ENCODE measurements at regions not wholly inside any gene's neighbourhood (a gene's known extent, or its start where the extent isn't known, plus 50 kb on each side); places are given as distances from the start of the nearest gene placed in this dataset.

DNA sequence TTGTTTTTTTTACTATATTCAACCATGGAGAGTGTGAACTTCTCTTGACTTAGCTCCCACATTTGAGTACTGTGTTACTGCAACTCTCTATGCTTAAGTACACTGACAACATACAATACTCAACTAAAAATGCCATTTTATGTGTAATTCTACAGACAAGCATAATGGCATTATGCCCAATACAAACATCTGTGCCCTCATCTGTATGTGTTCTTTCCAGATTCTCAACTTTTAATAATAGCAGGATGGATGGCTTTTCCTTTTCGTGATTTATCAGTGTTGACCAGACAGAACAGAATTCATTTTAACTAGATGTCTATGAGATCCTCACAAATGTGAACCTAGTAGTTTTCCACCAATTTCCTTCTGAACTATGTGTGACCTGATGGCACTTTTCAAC lies 84.2 kb upstream of the MARCKS start:
- no peak overlapping the region for H3K27ac Mint-ChIP-seq
- H3K9me3 Mint-ChIP-seq = no peaks in the 10 kb centered on the region
- peaks cover 6% of the 10 kb centered on the region for H3K4me1 Mint-ChIP-seq
- H3K4me3 Mint-ChIP-seq = no peak overlapping the region
- ChIA-PET POLR2A (no interaction called here), CTCF (no interaction called here)
- TF ChIP-seq, protein P1, sequence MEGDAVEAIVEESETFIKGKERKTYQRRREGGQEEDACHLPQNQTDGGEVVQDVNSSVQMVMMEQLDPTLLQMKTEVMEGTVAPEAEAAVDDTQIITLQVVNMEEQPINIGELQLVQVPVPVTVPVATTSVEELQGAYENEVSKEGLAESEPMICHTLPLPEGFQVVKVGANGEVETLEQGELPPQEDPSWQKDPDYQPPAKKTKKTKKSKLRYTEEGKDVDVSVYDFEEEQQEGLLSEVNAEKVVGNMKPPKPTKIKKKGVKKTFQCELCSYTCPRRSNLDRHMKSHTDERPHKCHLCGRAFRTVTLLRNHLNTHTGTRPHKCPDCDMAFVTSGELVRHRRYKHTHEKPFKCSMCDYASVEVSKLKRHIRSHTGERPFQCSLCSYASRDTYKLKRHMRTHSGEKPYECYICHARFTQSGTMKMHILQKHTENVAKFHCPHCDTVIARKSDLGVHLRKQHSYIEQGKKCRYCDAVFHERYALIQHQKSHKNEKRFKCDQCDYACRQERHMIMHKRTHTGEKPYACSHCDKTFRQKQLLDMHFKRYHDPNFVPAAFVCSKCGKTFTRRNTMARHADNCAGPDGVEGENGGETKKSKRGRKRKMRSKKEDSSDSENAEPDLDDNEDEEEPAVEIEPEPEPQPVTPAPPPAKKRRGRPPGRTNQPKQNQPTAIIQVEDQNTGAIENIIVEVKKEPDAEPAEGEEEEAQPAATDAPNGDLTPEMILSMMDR (IDR thresholded peaks at IDR 0.05) = no peak
- no peak for DNase-seq
- H3K27me3 Mint-ChIP-seq = no peaks in the 10 kb centered on the region
- ATAC-seq (ENCODE audit: low read depth) = no peak
- H3K36me3 Mint-ChIP-seq (ENCODE audit: low read depth) = no peaks in the 10 kb centered on the region
- intact Hi-C loops (cut with micrococcal nuclease) = no loop called here

DNA sequence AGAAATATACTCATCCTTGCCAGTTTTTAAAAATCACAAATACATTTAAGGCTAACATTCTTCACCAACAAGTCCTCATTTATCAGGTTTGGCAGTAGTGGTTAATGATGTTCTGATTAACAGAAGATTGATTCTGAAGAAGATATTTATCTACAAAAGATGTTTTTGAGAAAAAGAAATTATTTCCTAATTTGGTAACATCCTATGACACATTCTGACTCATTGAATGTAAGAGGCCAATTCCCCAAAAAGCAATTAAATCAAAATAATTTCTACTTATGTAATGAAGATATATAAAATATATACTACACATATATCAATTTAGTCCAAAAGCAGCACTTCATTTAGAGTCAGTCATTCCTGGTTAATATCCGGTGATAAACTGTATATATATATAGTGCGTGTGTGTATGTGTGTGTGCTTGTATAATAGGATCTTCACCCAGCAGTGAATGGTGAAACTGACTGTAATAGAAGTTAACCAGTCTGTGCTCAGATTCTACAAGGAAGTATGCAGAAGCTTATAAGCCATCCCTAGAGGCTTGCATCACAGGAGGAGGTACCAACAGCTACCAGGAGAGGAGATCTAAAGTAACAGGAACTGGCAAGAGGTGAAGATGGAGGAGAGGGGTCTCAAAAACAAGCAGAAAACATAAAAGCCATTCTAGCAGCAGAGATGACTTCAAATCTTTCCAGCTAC lies 82.9 kb upstream of the MARCKS start:
- ChIA-PET POLR2A (interaction anchor here (0.7 to 1.0 kb wide), 2 partner anchors 138 to 143 kb away, joined by 3 to 4 read pairs; no protein-coding TSS in a partner anchor), CTCF (interaction anchor here (1.2 kb wide), 1 partner anchor 85 kb away, joined by 5 read pairs; no protein-coding TSS in a partner anchor)
- no peak for DNase-seq
- no peaks in the 10 kb centered on the region for H3K36me3 Mint-ChIP-seq (ENCODE audit: low read depth)
- no peak overlapping the region for H3K4me3 Mint-ChIP-seq
- H3K4me1 Mint-ChIP-seq = peaks cover 6% of the 10 kb centered on the region
- intact Hi-C loops (cut with micrococcal nuclease) = loop anchor here (2.0 kb wide), 1 partner anchor 35 kb away; no protein-coding TSS in a partner anchor
- peak overlapping the region; percentile 2 for H3K27ac Mint-ChIP-seq
- peak; percentile 83 for ATAC-seq (ENCODE audit: low read depth)
- TF ChIP-seq, protein P1 (IDR thresholded peaks at IDR 0.05) = no peak
- no peaks in the 10 kb centered on the region for H3K9me3 Mint-ChIP-seq
- H3K27me3 Mint-ChIP-seq = no peaks in the 10 kb centered on the region

DNA sequence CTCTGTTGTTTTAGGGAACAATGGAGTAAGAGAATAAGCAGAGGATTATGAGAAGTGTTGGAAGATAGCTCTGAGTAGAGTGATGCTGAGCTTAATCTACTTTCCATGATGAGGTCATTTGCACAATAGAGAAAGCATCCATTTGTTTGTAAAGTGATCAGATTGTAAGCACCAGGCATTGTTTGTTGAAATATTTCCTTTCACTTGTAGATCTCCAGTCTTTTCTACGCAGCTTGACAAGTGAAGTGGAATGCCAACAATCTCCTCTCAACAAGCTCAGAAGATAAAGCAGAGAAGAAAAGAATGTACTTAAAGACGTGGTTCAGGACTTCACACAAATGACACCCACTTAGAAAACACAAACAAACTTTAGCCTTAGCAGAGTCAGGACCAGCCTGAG lies 80.1 kb upstream of the MARCKS start:
- DNase-seq (no peak), ATAC-seq (ENCODE audit: low read depth) (no peak)
- ChIA-PET CTCF (no interaction called here), POLR2A (no interaction called here)
- Mint-ChIP-seq H3K4me3 (no peak overlapping the region), H3K36me3 (ENCODE audit: low read depth) (no peaks in the 10 kb centered on the region), H3K27me3 (no peaks in the 10 kb centered on the region), H3K27ac (no peak overlapping the region), H3K9me3 (no peaks in the 10 kb centered on the region), H3K4me1 (peaks cover 14% of the 10 kb centered on the region)
- intact Hi-C loops (cut with micrococcal nuclease) = no loop called here
- TF ChIP-seq, protein P1 (IDR thresholded peaks at IDR 0.05) = no peak

DNA sequence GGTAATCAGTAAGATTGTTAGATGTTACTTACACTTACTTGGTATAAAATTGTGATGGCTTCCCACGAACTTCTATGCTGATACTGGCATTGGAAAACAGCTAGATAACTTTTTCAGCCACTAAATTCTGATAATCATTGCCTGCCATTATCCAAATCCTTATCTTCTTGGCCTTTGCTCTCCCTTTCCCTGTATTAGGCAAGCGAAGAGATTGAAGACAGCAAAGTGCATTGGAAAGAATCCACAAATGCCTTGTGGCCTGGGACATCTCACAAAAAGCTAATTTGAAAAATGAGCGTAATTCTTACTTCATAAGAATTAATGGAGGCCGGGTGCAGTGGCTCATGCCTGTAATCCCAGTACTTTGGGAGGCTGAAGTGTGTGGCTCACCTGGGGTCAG lies 79.5 kb upstream of the MARCKS start:
- H3K4me1 Mint-ChIP-seq = peaks cover 14% of the 10 kb centered on the region
- ChIA-PET POLR2A (no interaction called here), CTCF (no interaction called here)
- no peak overlapping the region for H3K27ac Mint-ChIP-seq
- TF ChIP-seq, protein P1 (IDR thresholded peaks at IDR 0.05) = no peak
- H3K36me3 Mint-ChIP-seq (ENCODE audit: low read depth) = no peaks in the 10 kb centered on the region
- no peaks in the 10 kb centered on the region for H3K9me3 Mint-ChIP-seq
- ATAC-seq (ENCODE audit: low read depth) (no peak), DNase-seq (no peak)
- H3K4me3 Mint-ChIP-seq = no peak overlapping the region
- no peaks in the 10 kb centered on the region for H3K27me3 Mint-ChIP-seq
- intact Hi-C loops (cut with micrococcal nuclease) = no loop called here

DNA sequence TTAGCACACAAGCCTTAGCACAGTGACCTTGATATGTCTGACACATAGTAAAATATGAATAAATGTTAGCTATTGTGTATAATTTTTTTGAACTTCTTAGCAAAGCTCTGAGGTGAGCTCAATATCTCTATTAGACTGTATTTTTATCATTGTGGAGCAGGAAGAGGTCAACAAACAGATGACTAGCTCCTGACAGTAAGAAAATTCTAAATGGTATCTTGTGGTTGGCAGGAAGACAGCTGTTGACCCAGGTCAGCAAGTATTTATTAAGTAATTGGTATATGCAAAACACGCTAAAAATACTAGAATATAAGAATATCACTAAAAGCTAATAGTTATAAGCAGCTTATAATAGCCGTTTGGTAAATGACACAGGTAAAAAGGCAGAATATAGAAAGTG lies 77.5 kb upstream of the MARCKS start:
- CTCF ChIA-PET = no interaction called here
- H3K4me3 Mint-ChIP-seq = no peak overlapping the region

More for the DNA sequence above, 77.5 kb upstream of the MARCKS start:
- H3K27ac Mint-ChIP-seq = no peak overlapping the region
- no peaks in the 10 kb centered on the region for H3K9me3 Mint-ChIP-seq
- intact Hi-C loops (cut with micrococcal nuclease) = no loop called here
- no peaks in the 10 kb centered on the region for H3K27me3 Mint-ChIP-seq
- ATAC-seq (ENCODE audit: low read depth) = no peak
- POLR2A ChIA-PET = no interaction called here
- peaks cover 10% of the 10 kb centered on the region for H3K4me1 Mint-ChIP-seq
- DNase-seq = no peak
- TF ChIP-seq, protein P1 (IDR thresholded peaks at IDR 0.05) = no peak
- no peaks in the 10 kb centered on the region for H3K36me3 Mint-ChIP-seq (ENCODE audit: low read depth)
